IMR-90 (cell line): ENCODE measurements at regions not wholly inside any gene's neighbourhood (a gene's known extent, or its start where the extent isn't known, plus 50 kb on each side); places are given as distances from the start of the nearest gene placed in this dataset.

Experiments used
- BHLHE40 ChIP-seq: fragments of 150-350 bp; IDR thresholded peaks from 2 replicates; pipeline ENCODE4 v1.6.1; 2016; ENCODE audit warnings: mild to moderate bottlenecking, low read depth, low read length
- MAZ ChIP-seq: IDR thresholded peaks from 2 replicates; pipeline ENCODE4 v1.6.1; 2012; ENCODE audit warnings: low read depth, mild to moderate bottlenecking, low read length, improper control_type of control experiment, moderate library complexity, borderline replicate concordance
- RCOR1 ChIP-seq: IDR thresholded peaks from 2 replicates; pipeline ENCODE4 v1.6.1; 2012; ENCODE audit warnings: mild to moderate bottlenecking, low read length, improper control_type of control experiment; ENCODE audit not compliant: insufficient replicate concordance
- TF ChIP-seq, protein P1 (sequence below): conservative IDR thresholded peaks from 2 replicates; pipeline ENCODE4 v1.5.1; 2012; ENCODE audit warnings: mild to moderate bottlenecking, low read depth, low read length, improper control_type of control experiment

DNA sequence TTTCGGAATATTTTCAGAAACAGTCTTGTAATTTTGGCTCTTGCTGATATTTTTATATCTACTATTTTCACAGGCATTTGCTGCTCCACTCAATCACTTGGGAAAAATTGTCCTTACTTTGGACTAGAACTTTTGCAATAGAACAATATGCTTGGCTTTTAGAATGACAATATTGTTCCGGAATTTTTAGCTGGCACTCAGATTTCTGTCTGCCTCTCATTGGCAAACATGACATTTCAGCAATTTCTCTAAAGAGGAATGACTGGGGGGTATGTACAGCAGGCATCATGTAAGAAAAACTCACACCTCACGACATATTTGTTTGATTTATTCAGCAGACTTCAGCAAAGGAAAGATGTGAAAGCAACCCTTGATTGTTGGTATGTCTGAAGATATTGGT lies 243.6 kb upstream of the GPRIN3 start:
- TF ChIP-seq, protein P1, sequence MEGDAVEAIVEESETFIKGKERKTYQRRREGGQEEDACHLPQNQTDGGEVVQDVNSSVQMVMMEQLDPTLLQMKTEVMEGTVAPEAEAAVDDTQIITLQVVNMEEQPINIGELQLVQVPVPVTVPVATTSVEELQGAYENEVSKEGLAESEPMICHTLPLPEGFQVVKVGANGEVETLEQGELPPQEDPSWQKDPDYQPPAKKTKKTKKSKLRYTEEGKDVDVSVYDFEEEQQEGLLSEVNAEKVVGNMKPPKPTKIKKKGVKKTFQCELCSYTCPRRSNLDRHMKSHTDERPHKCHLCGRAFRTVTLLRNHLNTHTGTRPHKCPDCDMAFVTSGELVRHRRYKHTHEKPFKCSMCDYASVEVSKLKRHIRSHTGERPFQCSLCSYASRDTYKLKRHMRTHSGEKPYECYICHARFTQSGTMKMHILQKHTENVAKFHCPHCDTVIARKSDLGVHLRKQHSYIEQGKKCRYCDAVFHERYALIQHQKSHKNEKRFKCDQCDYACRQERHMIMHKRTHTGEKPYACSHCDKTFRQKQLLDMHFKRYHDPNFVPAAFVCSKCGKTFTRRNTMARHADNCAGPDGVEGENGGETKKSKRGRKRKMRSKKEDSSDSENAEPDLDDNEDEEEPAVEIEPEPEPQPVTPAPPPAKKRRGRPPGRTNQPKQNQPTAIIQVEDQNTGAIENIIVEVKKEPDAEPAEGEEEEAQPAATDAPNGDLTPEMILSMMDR: no peak
- TF ChIP-seq MAZ: no peak
- TF ChIP-seq RCOR1: no peak
- TF ChIP-seq BHLHE40: no peak
